HFFc6 (cell line): ENCODE measurements at regions not wholly inside any gene's neighbourhood (a gene's known extent, or its start where the extent isn't known, plus 50 kb on each side); places are given as distances from the start of the nearest gene placed in this dataset.

Experiments used
- DNase-seq: peaks from one replicate; pipeline ENCODE4 v3.0.0-alpha.2; 2018
- H3K27ac Mint-ChIP-seq: 2 replicates; pipeline ENCODE4 v1.8.0; 2020; ENCODE audit warnings: mild to moderate bottlenecking, mixed read lengths
- H3K27me3 Mint-ChIP-seq: 2 replicates; pipeline ENCODE4 v1.8.0; 2021; ENCODE audit warnings: mild to moderate bottlenecking, moderate library complexity, mixed read lengths; ENCODE audit not compliant: insufficient read depth
- H3K36me3 Mint-ChIP-seq: 2 replicates; pipeline ENCODE4 v1.8.0; 2021; ENCODE audit warnings: low read depth, mixed read lengths
- H3K4me1 Mint-ChIP-seq: 2 replicates; pipeline ENCODE4 v1.8.0; 2020; ENCODE audit warnings: low read depth, mixed read lengths
- H3K4me3 Mint-ChIP-seq: 2 replicates; pipeline ENCODE4 v1.8.0; 2020; ENCODE audit warnings: mild to moderate bottlenecking, moderate library complexity, mixed read lengths
- H3K9me3 Mint-ChIP-seq: 2 replicates; pipeline ENCODE4 v1.8.0; 2020; ENCODE audit warnings: mild to moderate bottlenecking, mixed read lengths
- TF ChIP-seq, protein P1 (sequence below): fragments of 200-600 bp; sonication (generic); IDR thresholded peaks from 2 replicates; pipeline ENCODE4 v1.5.0; 2021; ENCODE audit warnings: antibody characterized with exemption, mild to moderate bottlenecking

- Mint-ChIP-seq H3K27ac (no peak overlapping the region), H3K36me3 (no peaks in the 10 kb centered on the region), H3K4me3 (no peak overlapping the region), H3K9me3 (peaks cover 31% of the 10 kb centered on the region), H3K27me3 (no peaks in the 10 kb centered on the region), H3K4me1 (no peaks in the 10 kb centered on the region)
- no peak for DNase-seq
- TF ChIP-seq, protein P1, sequence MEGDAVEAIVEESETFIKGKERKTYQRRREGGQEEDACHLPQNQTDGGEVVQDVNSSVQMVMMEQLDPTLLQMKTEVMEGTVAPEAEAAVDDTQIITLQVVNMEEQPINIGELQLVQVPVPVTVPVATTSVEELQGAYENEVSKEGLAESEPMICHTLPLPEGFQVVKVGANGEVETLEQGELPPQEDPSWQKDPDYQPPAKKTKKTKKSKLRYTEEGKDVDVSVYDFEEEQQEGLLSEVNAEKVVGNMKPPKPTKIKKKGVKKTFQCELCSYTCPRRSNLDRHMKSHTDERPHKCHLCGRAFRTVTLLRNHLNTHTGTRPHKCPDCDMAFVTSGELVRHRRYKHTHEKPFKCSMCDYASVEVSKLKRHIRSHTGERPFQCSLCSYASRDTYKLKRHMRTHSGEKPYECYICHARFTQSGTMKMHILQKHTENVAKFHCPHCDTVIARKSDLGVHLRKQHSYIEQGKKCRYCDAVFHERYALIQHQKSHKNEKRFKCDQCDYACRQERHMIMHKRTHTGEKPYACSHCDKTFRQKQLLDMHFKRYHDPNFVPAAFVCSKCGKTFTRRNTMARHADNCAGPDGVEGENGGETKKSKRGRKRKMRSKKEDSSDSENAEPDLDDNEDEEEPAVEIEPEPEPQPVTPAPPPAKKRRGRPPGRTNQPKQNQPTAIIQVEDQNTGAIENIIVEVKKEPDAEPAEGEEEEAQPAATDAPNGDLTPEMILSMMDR, result no peak
Measured at GRCh38 chr1:181863006-181863405, 198.5 kb downstream of the ZNF648 start.

DNA sequence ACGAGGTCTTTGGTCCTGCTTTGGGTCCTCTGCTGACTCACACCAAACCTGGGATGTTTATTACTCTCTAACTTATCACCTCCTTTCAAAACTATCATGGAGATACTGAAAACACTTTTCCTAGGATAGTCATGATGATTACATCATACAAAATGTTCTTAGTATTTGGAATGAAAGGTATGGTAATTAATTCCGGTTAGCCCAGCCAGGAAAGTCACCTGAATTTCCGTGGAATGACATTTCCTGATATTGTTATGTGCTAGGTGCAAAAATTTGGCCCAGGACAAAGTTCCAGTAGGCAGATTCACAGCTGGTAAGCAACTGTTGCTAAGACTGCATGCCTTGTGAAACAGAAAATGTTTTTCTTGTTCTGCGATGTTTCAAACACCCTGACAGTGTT lies 203.4 kb downstream of the ZNF648 start:
- Mint-ChIP-seq H3K27ac (no peak overlapping the region), H3K9me3 (peaks cover 36% of the 10 kb centered on the region), H3K36me3 (no peaks in the 10 kb centered on the region), H3K4me1 (no peaks in the 10 kb centered on the region), H3K4me3 (no peak overlapping the region), H3K27me3 (no peaks in the 10 kb centered on the region)
- DNase-seq, result no peak
- TF ChIP-seq, protein P1, result no peak
